BLaER1 (cell line): ENCODE measurements at regions not wholly inside any gene's neighbourhood (a gene's known extent, or its start where the extent isn't known, plus 50 kb on each side); places are given as distances from the start of the nearest gene placed in this dataset.
"Not testable (repeated sequence)": the region's sequence is repeated elsewhere in the genome, so short reads cannot be mapped to it uniquely, and the experiment has no call there.

Experiments
- H3K27ac ChIP-seq: shearing (Covaris generic); formaldehyde crosslinking; 2 replicates; pipeline ENCODE4 v1.8.1; 2022
- H3K27me3 ChIP-seq: shearing (Covaris generic); formaldehyde crosslinking; 2 replicates; pipeline ENCODE4 v1.8.1; 2022
- H3K36me3 ChIP-seq: shearing (Covaris generic); formaldehyde crosslinking; 2 replicates; pipeline ENCODE4 v1.8.1; 2022
- H3K4me1 ChIP-seq: shearing (Covaris generic); formaldehyde crosslinking; 2 replicates; pipeline ENCODE4 v1.8.1; 2022
- H3K4me2 ChIP-seq: shearing (Covaris generic); formaldehyde crosslinking; 2 replicates; pipeline ENCODE4 v1.8.1; 2022
- H3K4me3 ChIP-seq: shearing (Covaris generic); formaldehyde crosslinking; 2 replicates; pipeline ENCODE4 v1.8.1; 2022
- H3K9ac ChIP-seq: shearing (Covaris generic); formaldehyde crosslinking; 2 replicates; pipeline ENCODE4 v1.8.1; 2022
- H3K9me3 ChIP-seq: shearing (Covaris generic); formaldehyde crosslinking; 2 replicates; pipeline ENCODE4 v1.8.1; 2022
- H4K20me1 ChIP-seq: shearing (Covaris generic); formaldehyde crosslinking; 2 replicates; pipeline ENCODE4 v1.8.1; 2022
- Cebpa-rat ChIP-seq: shearing (Covaris generic); IDR thresholded peaks from 2 replicates; pipeline ENCODE4 v1.8.1; 2022

GRCh38 chr18:22517356-22517755, 99.6 kb upstream of the CTAGE1 start:
- no peaks in the 10 kb centered on the region for H3K27me3 ChIP-seq
- no peak overlapping the region for H3K4me2 ChIP-seq
- H3K9me3 ChIP-seq, result no peaks in the 10 kb centered on the region
- H3K4me3 ChIP-seq, result no peak overlapping the region
- H3K27ac ChIP-seq, result no peak overlapping the region
- no peak overlapping the region for H3K9ac ChIP-seq
- TF ChIP-seq Cebpa-rat, result no peak
- no peaks in the 10 kb centered on the region for H3K36me3 ChIP-seq
- H4K20me1 ChIP-seq, result no peaks in the 10 kb centered on the region
- H3K4me1 ChIP-seq, result peaks cover 6% of the 10 kb centered on the region; the same call in 1 of the 2 replicates

- no peak overlapping the region; the same call in 1 of the 2 replicates for H3K4me2 ChIP-seq
- no peak overlapping the region for H3K27ac ChIP-seq
- no peaks in the 10 kb centered on the region for H3K27me3 ChIP-seq
- no peaks in the 10 kb centered on the region for H3K9me3 ChIP-seq
- H3K9ac ChIP-seq, result no peak overlapping the region
- no peaks in the 10 kb centered on the region for H3K36me3 ChIP-seq
- TF ChIP-seq Cebpa-rat, result no peak
- H4K20me1 ChIP-seq, result no peaks in the 10 kb centered on the region
- no peak overlapping the region for H3K4me3 ChIP-seq
- peaks cover 6% of the 10 kb centered on the region; the same call in 1 of the 2 replicates for H3K4me1 ChIP-seq
Observed at GRCh38 chr18:22521026-22521707, 103.5 kb upstream of the CTAGE1 start.

- no peak overlapping the region for H3K4me3 ChIP-seq
- no peaks in the 10 kb centered on the region for H3K9me3 ChIP-seq
- peaks cover 6% of the 10 kb centered on the region; the same call in 1 of the 2 replicates for H3K4me1 ChIP-seq
- H3K9ac ChIP-seq, result no peak overlapping the region
- TF ChIP-seq Cebpa-rat, result no peak
- H3K4me2 ChIP-seq, result no peak overlapping the region
- no peak overlapping the region for H3K27ac ChIP-seq
- H3K36me3 ChIP-seq, result no peaks in the 10 kb centered on the region
- no peaks in the 10 kb centered on the region for H4K20me1 ChIP-seq
- no peaks in the 10 kb centered on the region for H3K27me3 ChIP-seq
Observed at GRCh38 chr18:22523481-22523880, 105.8 kb upstream of the CTAGE1 start.

GRCh38 chr18:22524783-22525182, 107.1 kb upstream of the CTAGE1 start:
- no peak for TF ChIP-seq Cebpa-rat
- Histone ChIP-seq H3K27me3 (no peaks in the 10 kb centered on the region), H3K36me3 (no peaks in the 10 kb centered on the region), H3K4me3 (no peak overlapping the region), H4K20me1 (no peaks in the 10 kb centered on the region), H3K4me1 (peaks cover 6% of the 10 kb centered on the region; the same call in 1 of the 2 replicates), H3K27ac (no peak overlapping the region), H3K4me2 (no peak overlapping the region), H3K9ac (no peak overlapping the region), H3K9me3 (no peaks in the 10 kb centered on the region)

GRCh38 chr18:22525313-22525712, 107.6 kb upstream of the CTAGE1 start:
- Histone ChIP-seq H3K4me3 (no peak overlapping the region), H3K36me3 (no peaks in the 10 kb centered on the region)

GRCh38 chr18:22525883-22526282, 108.2 kb upstream of the CTAGE1 start:
- Histone ChIP-seq H3K9ac (no peak overlapping the region), H3K4me1 (peaks cover 5% of the 10 kb centered on the region; the same call in 1 of the 2 replicates), H3K9me3 (no peaks in the 10 kb centered on the region), H3K36me3 (no peaks in the 10 kb centered on the region), H3K27me3 (no peaks in the 10 kb centered on the region), H3K27ac (no peak overlapping the region), H4K20me1 (no peaks in the 10 kb centered on the region), H3K4me2 (no peak overlapping the region), H3K4me3 (no peak overlapping the region)
- no peak for TF ChIP-seq Cebpa-rat

More at GRCh38 chr18:22525313-22525712, 107.6 kb upstream of the CTAGE1 start:
- Histone ChIP-seq H3K27ac (no peak overlapping the region), H3K9me3 (no peaks in the 10 kb centered on the region), H3K4me2 (no peak overlapping the region), H3K4me1 (peaks cover 6% of the 10 kb centered on the region; the same call in 1 of the 2 replicates), H4K20me1 (no peaks in the 10 kb centered on the region), H3K27me3 (no peaks in the 10 kb centered on the region), H3K9ac (no peak overlapping the region)
- no peak for TF ChIP-seq Cebpa-rat

GRCh38 chr18:22528291-22528690, 110.6 kb upstream of the CTAGE1 start:
- H3K27me3 ChIP-seq, result no peaks in the 10 kb centered on the region
- no peak overlapping the region for H3K4me2 ChIP-seq
- no peaks in the 10 kb centered on the region for H3K36me3 ChIP-seq
- no peak overlapping the region for H3K27ac ChIP-seq
- H3K4me3 ChIP-seq, result no peak overlapping the region
- no peak for TF ChIP-seq Cebpa-rat
- H3K9ac ChIP-seq, result no peak overlapping the region
- H3K4me1 ChIP-seq, result no peaks in the 10 kb centered on the region
- H4K20me1 ChIP-seq, result no peaks in the 10 kb centered on the region
- H3K9me3 ChIP-seq, result no peaks in the 10 kb centered on the region

GRCh38 chr18:22534706-22535105, 117.0 kb upstream of the CTAGE1 start:
- H3K27ac ChIP-seq, H3K27me3 ChIP-seq, H4K20me1 ChIP-seq, H3K4me1 ChIP-seq, H3K4me2 ChIP-seq, H3K36me3 ChIP-seq, H3K4me3 ChIP-seq, H3K9ac ChIP-seq, H3K9me3 ChIP-seq: not testable (repeated sequence)

GRCh38 chr18:22536558-22536957, 118.8 kb upstream of the CTAGE1 start:
- no peak overlapping the region for H3K27ac ChIP-seq
- H3K9me3 ChIP-seq, result no peaks in the 10 kb centered on the region
- H4K20me1 ChIP-seq, result no peaks in the 10 kb centered on the region
- H3K4me2 ChIP-seq, result no peak overlapping the region
- no peak overlapping the region for H3K4me3 ChIP-seq
- TF ChIP-seq Cebpa-rat, result no peak
- H3K4me1 ChIP-seq, result no peaks in the 10 kb centered on the region
- H3K9ac ChIP-seq, result no peak overlapping the region
- no peaks in the 10 kb centered on the region for H3K36me3 ChIP-seq
- H3K27me3 ChIP-seq, result no peaks in the 10 kb centered on the region

- H3K9ac ChIP-seq, result no peak overlapping the region
- H3K9me3 ChIP-seq, result no peaks in the 10 kb centered on the region
- no peaks in the 10 kb centered on the region for H4K20me1 ChIP-seq
- no peak overlapping the region for H3K27ac ChIP-seq
- no peak for TF ChIP-seq Cebpa-rat
- H3K4me1 ChIP-seq, result no peaks in the 10 kb centered on the region
- no peak overlapping the region for H3K4me3 ChIP-seq
- H3K4me2 ChIP-seq, result no peak overlapping the region
- no peaks in the 10 kb centered on the region for H3K36me3 ChIP-seq
- no peaks in the 10 kb centered on the region for H3K27me3 ChIP-seq
Observed at GRCh38 chr18:22538426-22538825, 120.7 kb upstream of the CTAGE1 start.
